NCI-H2029 (cell line): ENCODE measurements at regions not wholly inside any gene's neighbourhood (a gene's known extent, or its start where the extent isn't known, plus 50 kb on each side); places are given as distances from the start of the nearest gene placed in this dataset.
"Not testable (repeated sequence)": the region's sequence is repeated elsewhere in the genome, so short reads cannot be mapped to it uniquely, and the experiment has no call there.

Experiments
- DNase-seq: peaks from one replicate; lab custom pipeline; 2025; lab: John Stamatoyannopoulos, UW

DNA sequence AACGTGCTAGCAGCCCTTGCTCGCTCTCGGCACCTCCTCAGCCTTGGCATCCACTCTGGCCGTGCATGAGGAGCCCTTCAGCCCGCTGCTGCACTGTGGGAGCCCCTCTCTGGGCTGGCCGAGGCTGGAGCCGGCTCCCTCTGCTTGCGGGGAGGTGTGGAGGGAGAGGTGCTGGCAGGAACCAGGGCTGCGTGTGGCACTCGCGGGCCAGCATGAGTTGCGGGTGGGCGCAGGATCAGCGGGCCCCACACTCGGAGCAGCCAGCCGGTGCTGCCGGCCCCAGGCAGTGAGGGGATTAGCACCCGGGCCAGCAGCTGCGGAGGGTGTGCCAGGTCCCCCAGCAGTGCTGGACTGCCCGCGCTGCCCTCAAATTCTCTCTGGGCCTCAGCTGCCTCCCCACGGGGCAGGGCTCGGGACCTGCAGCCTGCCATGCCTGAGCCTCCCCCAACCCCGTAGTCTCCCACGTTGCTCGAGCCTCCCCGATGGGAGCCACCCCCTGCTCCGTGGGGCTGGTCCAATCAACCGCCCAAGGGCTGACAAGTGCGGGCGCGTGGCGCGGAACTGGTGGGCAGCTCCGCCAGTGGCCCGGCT is 1743.4 kb upstream of the CELF4 start:
- not testable (repeated sequence) for DNase-seq

DNA sequence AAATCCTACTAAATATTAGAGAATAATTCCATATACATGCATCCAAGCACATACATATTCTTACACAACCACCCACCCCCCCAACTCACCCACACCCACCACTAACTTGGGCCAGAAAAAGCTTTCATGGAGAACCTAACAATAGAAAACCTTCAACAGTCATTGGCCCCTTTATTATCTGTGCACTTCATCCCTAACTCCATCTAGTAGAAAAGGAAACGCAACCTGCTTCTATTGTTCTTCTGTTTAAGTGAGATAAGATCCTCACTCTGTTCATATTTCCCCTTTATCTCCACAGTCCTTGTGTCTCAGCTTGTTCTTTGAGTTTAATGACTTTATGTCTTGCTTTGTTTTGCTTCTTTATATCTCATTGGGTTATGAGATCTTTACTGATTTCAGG is 1740.2 kb upstream of the CELF4 start:
- DNase-seq, result no peak

DNA sequence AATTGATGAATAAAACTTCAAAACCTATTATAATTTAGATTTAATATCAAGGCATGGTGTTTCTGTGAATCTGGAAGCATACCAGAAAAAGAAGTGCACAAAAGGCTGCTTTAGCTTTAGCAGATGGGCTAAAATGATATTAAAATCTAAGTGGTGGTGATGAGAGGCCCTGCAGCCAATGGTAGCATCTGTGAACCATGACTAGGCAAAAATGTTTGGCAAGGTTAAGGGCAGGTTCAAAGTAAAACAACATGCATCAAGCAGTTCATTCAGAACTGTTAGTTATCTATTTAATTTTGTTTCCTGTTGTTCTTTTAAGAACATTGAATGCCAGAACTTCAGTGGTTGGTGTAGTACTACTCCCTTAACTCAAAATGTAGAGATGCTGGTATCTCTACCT is 1736.9 kb upstream of the CELF4 start:
- no peak for DNase-seq

DNA sequence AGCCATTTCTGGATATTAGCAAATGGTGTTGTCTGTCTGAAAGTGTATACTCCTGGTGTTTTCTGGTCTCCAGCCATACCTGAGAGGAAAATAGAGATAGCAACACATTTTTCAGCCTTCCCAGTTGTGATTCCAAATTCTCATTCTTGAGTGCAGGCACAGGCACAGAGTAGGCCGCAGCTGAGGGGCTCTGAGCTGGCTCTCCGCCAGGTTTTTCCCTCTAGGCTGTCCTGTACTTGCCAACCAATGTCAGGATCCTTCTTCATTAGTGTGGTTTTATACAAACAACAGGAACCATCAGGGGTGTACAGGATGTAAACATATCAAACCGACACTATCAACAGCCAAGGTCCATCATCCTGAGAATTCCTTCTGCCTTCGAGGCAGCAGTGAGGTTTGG is 1733.6 kb upstream of the CELF4 start:
- DNase-seq, result peak; percentile 7

DNA sequence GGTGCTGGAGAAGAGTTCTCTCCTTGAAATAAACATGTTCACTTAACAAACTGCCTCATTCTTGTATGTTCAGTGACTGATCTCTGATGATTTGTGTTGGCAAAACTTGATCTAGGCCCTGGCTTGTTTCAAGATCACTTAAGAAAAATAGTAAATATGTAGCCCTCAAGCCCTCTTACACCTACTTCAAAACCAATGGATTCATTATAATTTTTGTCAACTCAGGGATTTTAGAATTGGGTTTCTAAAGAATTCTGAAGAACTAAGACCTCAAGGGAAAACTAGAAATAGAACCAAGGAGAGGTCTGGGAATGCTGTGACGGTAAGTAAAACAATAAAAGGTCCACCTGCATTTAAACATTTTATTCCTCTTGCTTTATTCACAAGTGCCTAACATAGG is 1731.6 kb upstream of the CELF4 start:
- DNase-seq, result no peak

DNA sequence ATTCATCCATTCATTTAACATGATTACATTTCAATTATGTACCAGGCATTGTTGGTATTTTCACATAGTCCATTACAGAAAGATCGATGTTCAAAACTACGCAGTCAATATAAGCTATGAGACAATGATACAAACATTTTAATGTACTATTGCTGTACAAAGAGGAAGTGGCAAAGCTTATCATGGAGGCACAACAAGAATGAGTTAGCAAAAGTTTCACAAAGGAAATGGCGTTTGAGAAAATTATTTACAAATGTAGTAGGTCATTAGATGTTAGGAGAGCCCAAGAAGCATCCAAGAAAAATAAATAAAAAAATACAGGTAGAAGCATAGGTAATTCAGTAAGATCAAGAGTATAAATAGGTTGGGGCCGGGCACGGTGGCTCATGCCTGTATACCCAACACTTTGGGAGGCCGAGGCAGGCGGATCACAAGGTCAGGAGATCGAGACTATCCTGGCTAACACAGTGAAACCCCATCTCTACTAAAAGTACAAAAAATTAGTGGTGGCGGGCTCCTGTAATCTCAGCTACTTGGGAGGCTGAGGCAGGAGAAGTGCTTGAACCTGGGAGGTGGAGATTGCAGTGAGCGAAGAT is 1730.8 kb upstream of the CELF4 start:
- DNase-seq, result no peak

DNA sequence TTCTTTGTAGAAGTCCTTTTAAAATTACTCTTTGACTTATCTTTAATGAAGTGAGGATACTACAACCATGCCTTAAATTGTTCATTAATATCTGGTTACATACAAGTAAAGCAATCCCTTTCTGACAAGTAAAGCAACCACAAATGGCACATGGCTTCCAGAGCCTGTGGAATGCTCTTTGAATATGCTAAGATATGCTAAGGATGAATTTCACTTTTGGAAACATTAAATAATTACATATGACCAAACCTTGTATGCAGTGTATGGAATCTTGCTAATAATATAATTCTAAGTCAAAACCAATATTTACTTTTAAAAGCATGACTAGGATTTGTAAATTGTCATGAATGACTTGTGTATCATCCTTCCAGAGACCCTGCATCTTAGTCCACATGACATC is 1711.2 kb upstream of the CELF4 start:
- DNase-seq, result no peak

DNA sequence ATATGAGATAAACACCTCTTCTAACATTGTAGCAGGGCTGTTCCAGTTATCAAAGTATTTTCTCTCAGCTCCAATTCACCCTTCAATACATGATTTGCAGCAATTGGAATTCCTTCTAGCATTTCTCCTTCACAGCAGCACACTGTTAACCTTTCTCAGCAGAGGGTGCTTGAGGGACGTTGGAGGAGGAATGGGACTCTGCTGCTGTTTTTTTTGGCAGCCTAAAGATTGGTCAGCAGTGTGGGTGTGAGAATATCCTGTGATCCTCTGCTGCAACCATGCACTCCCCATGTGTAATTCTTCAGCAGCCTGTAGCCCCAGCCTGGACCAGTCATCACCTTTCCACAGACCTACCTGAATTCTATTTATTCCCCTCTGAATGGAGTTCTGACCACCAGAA is 1708.9 kb upstream of the CELF4 start:
- no peak for DNase-seq

DNA sequence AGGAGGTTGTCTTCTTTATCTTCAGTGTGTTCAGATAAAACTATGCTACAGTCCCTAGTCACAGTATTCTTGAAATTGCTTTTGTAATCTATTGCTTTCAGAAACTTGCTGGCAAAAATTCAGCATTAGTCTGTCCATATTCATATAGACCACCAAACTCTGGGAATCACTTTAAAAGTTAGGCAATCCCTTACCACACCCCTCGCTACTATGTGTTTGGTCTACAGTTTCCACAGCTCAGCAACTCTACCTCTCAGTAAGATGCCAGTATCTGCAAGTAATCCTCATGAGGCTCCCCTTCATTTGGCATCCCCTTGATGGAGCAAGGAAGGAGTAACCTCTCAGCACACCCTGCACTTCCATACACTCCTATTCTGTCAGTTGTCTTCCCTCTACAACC is 1706.6 kb upstream of the CELF4 start:
- DNase-seq, result no peak

DNA sequence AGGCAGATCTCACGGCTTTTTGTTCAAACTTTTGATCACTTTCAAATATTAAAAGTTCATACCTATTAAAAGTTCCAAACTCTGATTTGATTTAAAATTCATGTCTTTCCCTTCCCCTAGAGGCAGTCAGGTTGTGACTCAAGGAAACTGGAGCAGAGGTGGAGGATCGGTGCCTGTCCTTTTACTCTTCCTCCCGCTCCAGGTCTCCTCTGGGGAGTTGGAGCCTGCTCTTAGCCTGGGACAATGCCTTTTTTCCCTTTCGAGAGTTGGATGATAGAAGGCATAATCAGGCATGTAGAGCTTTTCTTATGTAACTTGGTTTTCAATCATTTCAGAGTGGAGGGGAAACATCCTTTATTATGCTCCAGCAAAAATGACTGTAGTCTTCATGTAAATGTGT is 1706.1 kb upstream of the CELF4 start:
- DNase-seq, result no peak

DNA sequence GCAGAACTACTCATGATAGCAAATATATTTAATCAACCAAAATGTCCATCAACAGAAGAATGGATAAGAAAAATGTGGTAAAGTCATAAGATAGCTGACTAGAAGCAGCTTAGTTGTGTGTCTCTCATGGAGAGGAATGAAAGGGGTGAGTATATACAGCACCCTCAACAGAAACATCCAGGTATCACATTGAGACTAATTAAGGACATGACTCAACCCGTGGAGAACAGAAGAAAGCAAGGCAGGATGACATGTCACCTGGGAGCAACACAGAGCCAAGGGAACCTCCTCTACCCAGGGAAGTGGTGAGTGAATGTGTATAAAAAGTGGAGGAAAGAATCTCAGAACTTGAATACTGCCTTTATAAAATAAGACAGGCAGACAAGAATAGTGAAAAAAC is 1695.0 kb upstream of the CELF4 start:
- no peak for DNase-seq

DNA sequence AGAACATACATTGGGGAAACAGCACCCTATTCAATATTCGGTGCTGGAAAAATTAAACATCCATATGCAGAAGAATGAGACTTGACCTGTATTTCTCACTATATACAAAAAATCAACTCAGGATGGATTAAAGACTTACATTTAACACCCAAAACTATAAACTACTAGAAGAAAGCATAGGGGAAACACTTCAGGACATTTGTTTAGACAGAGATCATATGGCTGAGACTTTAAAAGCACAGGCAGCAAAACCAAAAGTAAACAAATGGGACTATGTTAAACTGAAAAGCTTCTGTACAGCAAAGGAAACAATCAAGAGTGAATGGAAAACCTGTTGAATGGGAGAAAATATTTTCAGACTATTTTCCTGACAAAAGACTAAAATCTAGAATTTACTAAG is 1694.1 kb upstream of the CELF4 start:
- DNase-seq, result no peak

DNA sequence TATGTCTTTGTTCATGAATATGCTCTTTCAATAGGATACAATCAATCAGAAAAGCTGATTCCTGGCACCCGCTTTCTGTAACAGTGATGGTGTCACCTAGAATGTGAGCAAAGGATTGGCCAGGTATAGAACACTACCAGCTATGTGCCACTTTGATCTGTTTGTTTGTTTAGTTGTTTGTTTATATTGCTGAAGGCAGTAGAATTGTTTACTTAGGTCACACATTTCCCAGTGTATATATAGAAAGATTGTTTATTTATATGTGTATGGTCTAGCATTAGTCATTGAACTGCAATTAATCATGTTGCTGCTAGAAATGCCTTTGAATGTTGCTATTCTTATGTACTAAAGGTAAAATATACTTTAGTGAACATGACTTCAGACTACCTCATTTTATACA is 1678.6 kb upstream of the CELF4 start:
- DNase-seq, result no peak

DNA sequence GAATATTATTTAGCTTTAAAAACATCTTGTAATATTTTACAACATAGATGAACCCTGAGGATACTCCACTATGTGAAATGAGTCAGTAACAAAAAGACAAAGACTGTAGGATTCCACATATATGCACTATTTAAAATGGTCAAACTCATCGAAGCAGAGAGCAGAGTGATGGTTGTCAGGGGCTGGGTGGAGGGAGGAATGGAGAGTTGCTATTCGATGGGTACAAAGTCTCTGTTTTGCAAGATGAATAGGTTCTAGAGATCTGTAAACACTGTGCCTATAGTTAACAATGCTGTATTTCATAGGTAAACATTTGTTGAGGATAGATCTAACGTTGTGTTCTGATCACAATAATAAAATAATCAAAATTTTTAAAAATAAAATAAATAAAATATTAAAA is 1675.9 kb upstream of the CELF4 start:
- DNase-seq, result no peak

DNA sequence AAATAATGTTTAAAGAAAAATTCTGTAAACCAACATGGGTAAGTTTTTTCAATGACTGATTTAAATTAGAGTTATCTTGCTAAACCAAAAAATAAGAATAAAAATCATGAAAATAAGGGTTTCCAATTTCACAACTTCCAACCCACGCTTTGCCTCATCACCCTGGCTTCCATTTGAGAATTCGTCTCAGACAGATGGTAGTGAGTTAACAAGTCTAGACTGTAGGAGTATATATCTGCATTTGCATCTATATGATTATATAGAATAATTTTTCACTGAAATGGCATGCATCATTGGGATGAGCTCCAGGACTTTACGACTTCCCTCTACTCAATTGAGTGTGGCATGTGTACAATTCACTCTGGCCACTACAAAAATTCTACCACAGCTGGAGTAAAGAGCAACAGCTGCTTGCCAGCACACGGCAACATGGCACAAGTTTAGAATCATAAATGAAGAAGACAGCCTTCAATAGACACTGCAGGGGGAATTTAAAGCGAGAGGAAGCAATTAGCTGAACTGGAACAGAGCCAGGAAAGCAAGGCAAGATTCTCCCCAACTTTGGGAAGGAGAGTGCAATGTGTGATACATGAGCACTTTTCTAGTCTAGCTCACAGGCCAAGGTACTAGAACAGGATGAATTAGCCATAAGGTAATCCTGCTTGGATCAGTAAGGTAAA is 1673.5 kb upstream of the CELF4 start:
- no peak for DNase-seq

DNA sequence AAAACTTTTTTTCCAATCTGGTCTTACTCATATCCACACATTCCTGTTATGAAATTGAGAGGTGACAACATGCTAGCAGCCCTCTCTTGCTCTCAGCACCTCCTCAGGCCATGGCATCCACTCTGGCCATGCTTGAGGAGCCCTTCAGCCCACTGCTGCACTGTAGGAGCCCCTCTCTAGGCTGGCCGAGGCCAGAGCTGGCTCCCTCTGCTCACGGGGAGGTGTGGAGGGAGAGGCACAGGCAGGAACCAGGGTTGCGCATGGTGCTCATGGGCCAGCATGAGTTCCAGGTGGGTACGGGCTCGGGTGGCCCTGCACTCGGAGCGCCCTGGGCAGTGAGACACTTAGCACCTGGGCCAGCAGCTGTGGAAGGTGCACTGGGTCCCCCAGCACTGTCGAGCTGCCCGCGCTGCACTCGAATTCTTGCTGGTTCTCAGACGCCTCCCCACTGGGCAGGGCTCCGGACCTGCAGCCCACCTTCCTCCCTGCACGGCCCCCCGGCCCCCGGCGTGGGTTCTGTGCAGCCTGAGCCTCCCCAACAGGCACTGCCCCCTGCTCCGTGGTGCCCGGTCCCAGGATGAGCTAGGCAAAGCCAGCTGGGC is 1669.6 kb upstream of the CELF4 start:
- DNase-seq, result no peak

DNA sequence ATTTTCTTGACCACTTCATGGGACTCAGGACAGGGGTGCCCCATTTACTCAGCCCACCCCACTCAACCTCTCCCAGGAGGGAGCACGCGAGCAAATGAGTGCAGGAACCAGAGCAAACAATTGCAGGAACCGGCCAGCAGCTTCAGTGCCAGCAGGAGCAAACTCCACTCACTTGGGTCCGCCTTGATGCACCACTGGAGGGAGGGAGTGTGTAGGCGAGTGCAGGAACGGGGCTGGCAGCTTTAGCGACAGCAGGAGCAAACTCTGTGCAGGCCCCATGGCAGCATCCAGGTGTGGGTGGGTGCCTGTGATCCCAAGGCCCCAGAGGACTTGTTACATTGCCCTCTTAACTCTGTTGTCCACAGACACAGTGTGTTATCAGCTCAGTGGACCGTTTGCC is 1667.3 kb upstream of the CELF4 start:
- no peak for DNase-seq

DNA sequence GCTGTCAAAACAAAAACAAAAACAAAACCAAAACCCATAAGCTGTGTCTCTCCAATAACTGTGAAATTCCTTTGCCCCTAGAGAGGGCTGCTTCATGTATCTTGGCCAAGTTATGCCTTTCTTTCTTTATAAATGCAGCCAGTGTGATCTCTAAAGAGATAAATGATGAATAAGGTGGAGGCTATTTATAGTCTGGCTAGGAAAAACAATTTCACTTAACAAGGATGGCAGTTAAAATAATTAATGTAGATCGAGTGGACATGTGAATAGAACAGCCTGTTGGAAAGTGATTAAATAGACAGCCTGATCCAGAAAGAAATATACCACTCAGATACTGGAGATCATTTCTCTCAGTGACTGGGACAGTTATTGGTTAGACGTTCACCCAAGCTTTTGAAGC is 1666.9 kb upstream of the CELF4 start:
- no peak for DNase-seq

DNA sequence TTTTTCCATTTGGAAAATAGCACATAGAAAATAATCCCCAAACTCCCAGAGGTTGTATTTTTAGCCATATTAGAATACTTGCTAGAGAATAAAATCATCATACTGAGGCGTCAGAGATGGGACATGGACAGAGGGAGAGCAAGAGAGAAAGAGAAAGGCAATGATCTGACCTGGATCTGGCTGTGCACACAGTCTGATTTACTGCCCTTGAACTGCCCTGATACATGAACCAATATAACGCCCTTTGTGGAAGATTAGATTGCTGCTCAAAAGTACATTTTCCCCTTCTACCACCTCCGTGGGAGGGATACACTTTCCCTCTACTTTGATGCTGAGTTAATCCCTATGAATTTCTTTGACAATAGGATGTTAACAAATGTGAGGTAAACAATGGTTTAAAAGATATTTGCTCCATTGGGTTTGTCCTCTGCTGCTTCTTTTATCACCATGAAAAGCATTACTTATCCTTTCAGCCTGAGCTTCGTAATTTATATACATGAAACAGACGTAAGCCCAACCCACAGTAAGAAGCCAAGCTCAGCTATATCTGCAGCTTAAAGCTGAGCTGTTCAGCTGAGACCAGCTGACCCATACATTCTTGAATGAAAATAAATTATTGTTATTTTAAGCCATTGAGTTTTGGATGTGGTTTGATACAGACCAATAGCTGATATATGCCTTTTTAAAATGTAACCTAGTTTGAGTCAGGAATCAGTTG is 1664.6 kb upstream of the CELF4 start:
- no peak for DNase-seq

DNA sequence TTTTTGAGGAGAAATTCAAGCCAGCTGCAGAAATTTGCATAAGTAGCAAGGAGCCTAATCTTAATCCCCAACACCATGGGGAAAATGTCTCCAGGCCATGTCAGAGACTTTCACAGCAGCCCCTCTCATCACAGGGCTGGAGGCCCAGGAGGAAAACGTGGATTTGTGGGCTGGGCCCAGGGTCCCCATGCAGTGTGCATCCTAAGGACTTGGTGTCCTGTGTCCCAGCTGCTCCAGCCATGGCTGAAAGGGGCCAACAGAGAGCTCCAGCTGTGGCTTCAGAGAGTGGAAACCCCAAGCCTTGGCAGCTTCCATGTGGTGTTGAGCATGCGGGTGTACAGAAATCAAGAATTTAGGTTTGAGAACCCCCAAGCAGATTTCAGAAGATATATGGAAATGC is 1662.2 kb upstream of the CELF4 start:
- not testable (repeated sequence) for DNase-seq

DNA sequence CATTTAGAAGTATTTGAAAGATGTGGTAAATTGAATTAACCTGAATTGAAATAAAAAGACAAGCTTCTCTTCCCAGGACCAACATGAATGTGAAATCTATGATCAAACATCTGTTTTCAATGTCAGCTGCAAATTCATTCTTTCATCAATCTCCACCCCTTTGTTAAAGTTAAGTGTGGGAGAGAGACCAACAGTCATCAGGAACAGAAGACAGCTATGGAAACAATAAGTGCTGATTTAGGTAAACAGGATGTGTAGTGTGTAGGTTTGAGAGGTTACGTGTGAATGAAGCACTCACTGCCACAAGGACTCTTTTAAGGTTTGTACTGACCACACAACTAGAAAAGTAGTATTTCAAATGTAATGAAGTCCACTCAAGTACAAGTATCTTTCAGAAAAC is 1659.8 kb upstream of the CELF4 start:
- DNase-seq, result no peak

DNA sequence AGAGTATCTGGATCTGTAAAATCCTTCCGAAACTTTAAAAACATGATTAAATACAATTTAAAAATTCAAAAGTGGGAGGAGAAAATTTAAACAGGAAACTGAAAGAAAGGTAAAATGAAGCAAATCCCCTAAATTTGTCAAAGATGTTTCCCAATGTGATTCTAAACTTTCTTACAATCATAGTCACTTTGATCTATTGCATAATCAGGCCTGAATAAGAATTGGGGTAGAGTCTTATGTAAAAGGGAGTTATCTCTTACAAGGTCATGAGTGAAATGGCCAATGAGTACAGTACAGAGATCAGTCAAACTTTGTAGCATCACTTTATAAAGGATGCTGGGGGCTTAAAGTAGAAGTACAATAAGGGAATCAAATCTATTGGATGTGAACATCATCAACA is 1657.7 kb upstream of the CELF4 start:
- DNase-seq, result no peak

DNA sequence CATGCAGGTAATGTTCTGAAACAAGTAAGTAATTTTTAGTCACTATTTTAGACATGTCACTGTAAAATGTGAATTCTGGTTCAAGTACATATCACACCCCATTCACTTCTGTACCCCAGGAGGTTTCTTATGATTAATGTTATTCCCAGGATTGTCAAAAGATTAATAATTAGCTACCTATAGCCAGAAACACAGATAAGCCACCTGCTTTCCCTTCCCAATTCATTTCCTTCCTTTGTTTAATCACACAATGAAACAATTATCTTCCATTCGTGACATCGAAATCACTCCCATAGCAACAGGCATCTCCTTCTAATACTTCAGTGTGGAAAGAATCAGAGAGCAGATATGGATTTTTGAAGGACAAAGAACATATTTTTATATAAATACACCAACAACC is 1650.3 kb upstream of the CELF4 start:
- no peak for DNase-seq
